ENCODE measurements at regions not wholly inside any gene's neighbourhood (a gene's known extent, or its start where the extent isn't known, plus 50 kb on each side); places are given as distances from the start of the nearest gene placed in this dataset.

DNA sequence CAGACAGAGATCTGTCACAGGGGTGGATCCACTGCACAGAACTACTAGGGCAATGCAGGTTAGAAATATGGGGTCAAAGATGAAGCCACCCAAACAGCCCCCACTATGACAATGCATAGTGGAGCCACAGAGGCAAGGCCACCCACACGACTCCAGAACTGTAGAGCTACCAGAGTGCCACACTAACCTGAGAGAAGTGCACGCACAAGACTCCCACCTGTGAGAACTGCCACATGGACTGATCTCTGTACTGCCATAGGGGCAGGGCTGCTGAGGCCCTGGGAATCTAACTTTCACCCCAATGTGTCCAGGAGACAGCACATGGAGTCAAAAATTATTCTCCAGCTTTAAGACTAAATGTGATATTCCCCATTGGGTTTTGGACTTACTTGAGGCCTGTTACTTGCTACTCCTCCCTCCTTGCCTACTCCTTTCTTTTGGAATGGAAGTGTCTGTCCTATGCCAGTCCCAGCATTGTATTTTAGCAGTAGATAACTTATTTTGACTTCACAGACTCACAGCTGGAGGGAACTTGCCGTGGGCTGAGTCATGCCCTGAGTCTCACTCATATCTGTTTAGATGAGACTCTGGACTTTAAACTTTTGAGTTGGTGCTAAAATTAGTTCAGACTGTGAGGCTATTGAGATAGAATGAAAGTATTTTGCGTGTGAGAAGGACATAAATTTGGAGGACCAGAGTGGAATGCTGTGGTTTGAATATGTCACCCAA, 853.3 kb downstream of the MAT2B start:
- DNase-seq: no peak

DNA sequence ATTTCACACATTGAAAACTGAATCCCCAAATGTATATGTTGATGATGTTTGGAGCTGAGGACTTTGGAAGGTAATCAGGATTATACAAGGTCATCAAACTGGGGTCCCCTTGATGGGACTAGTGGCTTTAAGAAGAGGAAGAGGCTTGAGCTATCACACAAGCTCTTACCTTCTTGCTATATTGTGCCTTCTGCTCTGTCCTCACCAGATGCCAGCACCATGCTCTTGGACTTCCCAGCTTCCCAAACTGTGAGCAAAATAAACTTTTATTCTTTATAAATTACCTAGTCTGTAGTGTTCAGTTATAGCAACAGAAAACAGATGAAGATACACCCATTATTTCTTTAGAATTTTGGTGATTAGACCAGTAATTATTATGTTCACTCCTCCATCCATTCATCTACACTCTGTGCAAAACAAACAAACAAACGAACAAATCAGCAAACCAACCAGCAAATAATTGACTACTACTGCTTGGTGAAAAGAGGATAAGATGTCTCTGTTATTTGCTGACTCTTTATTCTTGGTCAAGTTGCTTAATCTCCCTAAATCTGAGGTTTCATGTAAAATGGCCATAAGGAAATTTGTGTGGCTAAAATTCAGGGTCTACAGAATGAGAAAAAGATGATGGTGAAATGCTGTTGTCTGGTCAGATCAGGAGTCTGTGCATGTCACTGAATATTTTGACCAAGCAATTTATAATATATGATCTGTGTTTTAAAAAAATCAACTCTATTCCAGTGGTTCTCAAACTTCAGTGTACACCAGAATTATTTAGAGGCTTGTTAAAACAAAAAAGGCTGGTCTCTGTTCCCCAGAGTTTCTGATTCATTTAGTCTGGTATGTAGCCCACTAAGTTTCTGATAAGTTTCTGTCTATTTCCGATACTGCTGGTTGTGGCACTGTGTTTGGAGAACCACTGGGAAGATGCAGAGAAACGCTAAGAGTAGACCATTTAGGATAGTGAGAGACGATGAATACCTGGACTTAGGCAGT, 854.1 kb downstream of the MAT2B start:
- no peak for DNase-seq

GRCh38 chr5:164360589-164360988, 855.2 kb downstream of the MAT2B start:
- no peak for DNase-seq

DNA sequence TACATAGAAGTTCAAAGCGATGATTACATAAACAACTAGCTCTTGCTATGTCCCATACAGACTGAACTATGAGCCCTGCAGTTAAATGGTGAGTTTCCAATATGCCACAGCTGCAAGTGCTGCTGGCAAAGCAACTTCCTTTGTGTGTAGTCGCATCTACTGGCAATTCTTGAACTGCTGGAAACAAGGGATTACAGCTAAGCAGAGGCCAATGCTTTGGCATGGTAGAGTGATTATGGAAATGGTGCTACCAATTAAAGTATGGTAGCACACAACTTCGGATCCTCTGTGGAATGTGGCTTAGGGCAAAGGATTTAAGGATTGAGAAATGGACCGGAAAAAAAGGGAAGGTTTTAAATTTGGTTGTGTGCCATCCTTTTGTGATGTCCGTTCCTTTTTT, 856.6 kb downstream of the MAT2B start:
- no peak for DNase-seq

- no peak for DNase-seq
Measured at GRCh38 chr5:164362835-164363234, 857.4 kb downstream of the MAT2B start.

GRCh38 chr5:164364237-164365208, 859.1 kb downstream of the MAT2B start:
- DNase-seq: no peak

DNA sequence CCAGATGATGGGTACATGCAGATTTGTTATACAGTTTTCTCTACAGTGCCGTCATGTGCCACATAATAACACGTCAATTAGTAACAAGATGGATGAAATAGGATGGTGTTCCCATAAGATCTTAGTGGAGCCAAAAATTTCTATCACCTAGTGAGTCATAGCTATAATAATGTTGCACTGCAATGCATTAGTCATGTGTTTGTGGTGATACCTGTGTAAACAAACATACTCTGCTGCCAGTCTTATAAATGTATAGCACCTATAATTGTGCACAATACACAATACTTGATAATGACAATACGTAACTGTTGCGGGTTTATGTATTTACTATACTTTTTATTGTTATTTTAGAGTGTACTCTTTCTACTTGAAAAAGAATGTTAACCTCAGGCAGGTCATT, 865.4 kb downstream of the MAT2B start:
- DNase-seq: no peak

DNA sequence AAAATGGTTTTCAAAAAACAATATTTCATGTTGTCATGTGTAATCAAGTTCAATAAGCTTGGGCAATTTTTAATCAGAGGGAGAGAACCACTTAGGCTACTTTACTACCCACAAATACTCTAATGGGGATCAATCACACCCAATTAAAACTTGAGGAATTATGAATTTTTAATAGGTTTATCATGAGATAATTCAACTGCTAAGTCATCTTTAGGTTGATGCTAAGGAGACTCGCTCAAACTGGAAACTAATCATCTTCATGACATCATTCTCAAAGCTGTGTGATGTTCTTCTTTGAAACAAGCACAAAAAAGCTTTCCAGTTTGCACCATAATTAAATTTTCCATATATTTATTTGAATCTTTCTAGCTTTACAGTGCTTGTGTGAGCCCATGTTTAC, 867.5 kb downstream of the MAT2B start:
- no peak for DNase-seq

DNA sequence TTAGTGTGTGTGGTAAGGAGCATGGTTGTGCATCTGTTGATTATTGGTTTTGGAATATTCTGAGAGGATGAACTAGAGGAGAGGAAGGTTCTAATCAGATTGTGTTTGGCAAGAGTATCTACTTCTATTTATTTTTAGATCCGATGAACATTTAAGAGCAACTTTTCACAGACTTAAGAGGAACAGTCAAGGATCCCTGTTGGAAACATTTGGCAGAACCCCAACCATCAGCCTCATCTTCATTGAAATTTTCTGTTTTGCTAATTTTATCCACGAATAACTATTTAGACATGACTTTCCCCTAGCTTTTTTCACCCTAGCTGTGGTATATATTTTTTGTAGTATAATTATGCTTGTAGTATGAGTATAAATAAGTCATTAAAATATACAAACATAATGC, 868.5 kb downstream of the MAT2B start:
- DNase-seq: no peak

GRCh38 chr5:164375051-164375450, 869.6 kb downstream of the MAT2B start:
- DNase-seq: no peak

GRCh38 chr5:164376843-164377242, 871.4 kb downstream of the MAT2B start:
- DNase-seq: no peak

GRCh38 chr5:164377746-164378145, 872.3 kb downstream of the MAT2B start:
- DNase-seq: no peak

DNA sequence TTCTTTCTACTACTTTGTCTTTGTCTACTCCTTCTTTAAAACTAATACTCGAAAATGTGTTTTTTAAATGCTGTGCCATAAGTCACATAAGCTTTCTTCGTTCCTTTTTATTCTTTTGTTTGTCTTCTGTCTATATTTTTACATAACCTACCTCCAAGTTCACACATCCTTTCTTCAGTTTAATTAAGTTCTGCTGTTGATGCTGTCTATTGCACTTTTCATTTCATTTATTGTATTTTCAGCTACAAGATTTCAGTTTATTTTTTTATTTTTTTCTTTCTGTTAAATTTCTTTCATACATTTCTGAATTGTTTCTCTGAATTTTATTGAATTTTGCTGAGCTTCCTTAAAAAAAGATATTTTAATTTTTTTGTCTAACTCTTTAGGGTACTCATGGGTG, 878.2 kb downstream of the MAT2B start:
- DNase-seq: no peak

DNA sequence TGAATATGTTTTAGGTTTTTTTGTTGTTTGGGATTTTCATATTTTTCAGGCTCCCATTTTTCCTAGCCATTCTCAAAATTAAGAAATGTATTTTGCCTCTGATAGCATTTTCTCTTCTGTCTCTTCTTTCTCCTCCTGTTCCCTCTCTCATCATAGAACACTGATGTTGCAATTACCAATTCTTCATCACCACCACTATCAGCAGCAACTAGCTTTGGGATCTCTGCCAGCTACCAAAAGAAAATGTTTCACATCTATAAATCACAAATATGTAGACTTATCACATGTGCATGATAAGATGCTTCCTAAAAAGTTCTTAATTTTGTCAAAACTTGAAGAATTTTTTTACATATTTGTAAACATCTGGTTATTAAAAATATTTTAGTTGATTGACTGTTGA, 887.1 kb downstream of the MAT2B start:
- DNase-seq: no peak

GRCh38 chr5:164394686-164395194, 889.3 kb downstream of the MAT2B start:
- DNase-seq: no peak

DNA sequence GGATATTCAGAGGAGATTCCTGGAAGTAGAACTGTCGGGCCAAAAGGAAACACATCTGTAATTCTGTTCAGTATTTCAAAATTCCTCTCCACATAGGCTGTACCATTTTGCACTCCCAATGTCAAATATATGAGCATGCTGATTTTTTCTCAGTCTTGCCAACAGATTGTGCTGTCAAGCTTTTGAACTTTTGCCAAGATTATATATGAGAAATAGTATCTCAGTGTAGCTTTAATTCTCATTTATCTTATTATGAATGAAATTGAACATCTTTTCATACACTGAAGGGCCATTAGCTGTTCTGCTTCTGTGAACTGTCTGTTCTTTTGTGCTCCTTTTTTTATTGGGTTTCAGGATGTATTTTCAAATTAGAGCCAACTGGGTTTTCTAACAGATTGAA, 907.1 kb downstream of the MAT2B start:
- no peak for DNase-seq

- DNase-seq: no peak
Measured at GRCh38 chr5:164420161-164420560, 914.7 kb downstream of the MAT2B start.

GRCh38 chr5:164422400-164422799, 917.0 kb downstream of the MAT2B start:
- no peak for DNase-seq

DNA sequence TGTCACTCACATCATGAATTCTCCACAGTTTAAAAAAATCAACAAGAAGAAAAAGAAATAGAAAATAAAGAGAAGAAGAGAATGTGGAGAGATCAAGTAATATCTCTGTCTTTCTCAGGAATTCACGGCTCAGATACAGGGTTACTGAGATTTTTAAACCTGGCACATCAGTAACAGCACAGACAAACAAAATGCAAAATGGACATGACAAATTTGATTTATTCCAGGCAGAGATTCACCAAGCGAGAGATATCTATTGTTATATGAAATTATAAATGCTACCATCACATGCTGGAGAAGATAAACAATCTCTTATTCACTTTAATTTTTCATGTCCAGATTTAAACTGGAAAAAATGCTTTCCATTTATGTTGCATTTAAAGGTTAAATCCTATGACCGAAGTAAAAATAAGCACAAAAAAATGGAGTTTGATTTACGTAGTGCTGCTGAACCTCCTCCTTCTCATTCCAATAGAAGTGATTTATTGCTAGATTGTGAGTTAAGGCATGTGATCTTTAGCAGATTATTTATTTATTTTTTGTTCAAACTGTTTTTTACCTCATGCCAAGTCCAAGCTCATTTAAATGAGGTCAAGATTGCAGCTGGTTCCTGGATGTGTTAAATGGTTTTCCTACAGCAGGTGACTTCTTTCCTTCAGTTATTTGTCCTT, 926.4 kb downstream of the MAT2B start:
- DNase-seq: no peak

DNA sequence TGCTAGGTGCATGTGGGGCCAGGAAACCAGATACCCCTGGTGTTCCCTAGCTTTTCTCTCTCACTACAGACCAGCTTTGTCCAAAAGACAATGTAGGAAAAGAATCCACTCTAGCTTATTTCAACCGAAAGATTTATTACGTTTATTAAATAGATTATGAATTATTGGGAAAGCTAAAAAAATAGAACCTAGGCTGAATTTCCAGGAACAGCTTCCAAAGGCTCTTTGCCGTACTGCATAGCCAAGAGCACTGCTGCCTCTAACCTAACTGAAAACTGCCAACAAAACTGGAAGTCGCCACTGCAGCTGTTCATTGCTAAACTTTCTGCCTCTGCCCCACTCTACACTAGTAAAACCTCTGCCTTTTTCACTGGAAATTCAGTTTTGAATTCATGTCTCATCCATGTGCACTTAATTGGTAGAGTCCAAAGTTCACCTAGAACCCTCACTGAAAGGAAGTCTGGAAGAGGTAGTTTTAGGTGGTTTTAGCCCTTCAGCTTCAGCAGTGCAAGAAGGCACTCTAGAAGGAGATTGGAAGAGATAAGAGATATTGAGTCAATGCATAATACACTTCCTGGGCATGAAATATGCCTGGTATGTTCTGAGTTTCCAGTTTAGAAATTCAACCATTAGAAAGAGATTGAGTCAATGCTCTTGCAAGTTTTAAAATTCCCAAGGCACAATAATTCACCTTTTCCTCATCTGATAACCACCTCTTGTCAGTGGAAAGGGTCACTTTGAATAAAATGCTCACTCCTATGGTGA, 927.9 kb downstream of the MAT2B start:
- no peak for DNase-seq

GRCh38 chr5:164435576-164435975, 930.2 kb downstream of the MAT2B start:
- no peak for DNase-seq
